Transverse colon (tissue), 4 donors: ENCODE measurements at regions not wholly inside any gene's neighbourhood (a gene's known extent, or its start where the extent isn't known, plus 50 kb on each side); places are given as distances from the start of the nearest gene placed in this dataset.

Source experiments
- EP300 ChIP-seq: sonication (generic); formaldehyde crosslinking; IDR thresholded peaks from one replicate; pipeline ENCODE4 v1.6.1; 2017; ENCODE audit warnings: antibody characterized with exemption, low read depth
- POLR2A ChIP-seq: fragments of 450-650 bp; IDR thresholded peaks from one replicate; pipeline ENCODE4 v1.6.1; 2016; ENCODE audit warnings: antibody characterized with exemption, mild to moderate bottlenecking, moderate library complexity
- POLR2AphosphoS5 ChIP-seq, 3 donors: sonication (generic); formaldehyde crosslinking; IDR thresholded peaks; one replicate each; pipeline ENCODE4 v1.6.1; 2016; ENCODE audit warnings: antibody characterized with exemption in 3 of 3
- TF ChIP-seq, protein P1 (sequence below), 5 experiments: fragments of 200-600 bp in 3 of 5; fragments of 450-650 bp in 2 of 5; sonication (generic) in 3 of 5; IDR thresholded peaks; 1 replicate in 2 of 5; 2 replicates in 3 of 5; pipeline ENCODE4 v1.5.1; 2016 to 2017; ENCODE audit warnings: antibody characterized with exemption in 5 of 5, inconsistent platforms in 3 of 5, mild to moderate bottlenecking in 2 of 5, moderate library complexity in 1 of 5

DNA sequence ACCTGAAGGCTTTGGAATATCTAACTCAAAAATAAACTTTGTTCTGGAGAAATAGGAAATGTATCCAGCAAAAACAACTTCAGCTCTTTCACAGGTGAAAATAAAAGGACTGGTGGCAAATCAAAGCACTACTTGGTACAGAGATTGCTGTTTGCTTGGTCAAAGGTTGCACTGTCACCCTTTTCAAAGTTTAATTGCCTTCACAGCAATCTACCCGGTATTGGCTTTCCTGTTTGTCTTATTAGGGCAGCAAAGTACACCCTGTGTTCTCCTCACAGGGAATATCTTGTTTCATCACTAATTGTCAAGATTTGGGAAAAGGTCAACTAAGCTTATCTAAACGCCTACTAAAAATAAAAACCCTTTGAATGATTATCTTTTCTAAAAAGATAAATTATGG, 214.1 kb upstream of the ADCY2 start:
- no peak for TF ChIP-seq EP300
- TF ChIP-seq, protein P1, sequence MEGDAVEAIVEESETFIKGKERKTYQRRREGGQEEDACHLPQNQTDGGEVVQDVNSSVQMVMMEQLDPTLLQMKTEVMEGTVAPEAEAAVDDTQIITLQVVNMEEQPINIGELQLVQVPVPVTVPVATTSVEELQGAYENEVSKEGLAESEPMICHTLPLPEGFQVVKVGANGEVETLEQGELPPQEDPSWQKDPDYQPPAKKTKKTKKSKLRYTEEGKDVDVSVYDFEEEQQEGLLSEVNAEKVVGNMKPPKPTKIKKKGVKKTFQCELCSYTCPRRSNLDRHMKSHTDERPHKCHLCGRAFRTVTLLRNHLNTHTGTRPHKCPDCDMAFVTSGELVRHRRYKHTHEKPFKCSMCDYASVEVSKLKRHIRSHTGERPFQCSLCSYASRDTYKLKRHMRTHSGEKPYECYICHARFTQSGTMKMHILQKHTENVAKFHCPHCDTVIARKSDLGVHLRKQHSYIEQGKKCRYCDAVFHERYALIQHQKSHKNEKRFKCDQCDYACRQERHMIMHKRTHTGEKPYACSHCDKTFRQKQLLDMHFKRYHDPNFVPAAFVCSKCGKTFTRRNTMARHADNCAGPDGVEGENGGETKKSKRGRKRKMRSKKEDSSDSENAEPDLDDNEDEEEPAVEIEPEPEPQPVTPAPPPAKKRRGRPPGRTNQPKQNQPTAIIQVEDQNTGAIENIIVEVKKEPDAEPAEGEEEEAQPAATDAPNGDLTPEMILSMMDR (IDR thresholded peaks at IDR 0.05), result no peak
- TF ChIP-seq POLR2A, result no peak
- TF ChIP-seq POLR2AphosphoS5 (IDR thresholded peaks at IDR 0.05), result no peak
